ENCODE measurements at regions not wholly inside any gene's neighbourhood (a gene's known extent, or its start where the extent isn't known, plus 50 kb on each side); places are given as distances from the start of the nearest gene placed in this dataset.

GRCh38 chr15:98438326-98438725 is 210.0 kb upstream of the IGF1R start:
- Histone ChIP-seq H3K4me1 (no peaks in the 10 kb centered on the region), H3K27ac (no peak overlapping the region), H3K27me3 (no peaks in the 10 kb centered on the region), H3K9me3 (no peaks in the 10 kb centered on the region), H3K36me3 (no peaks in the 10 kb centered on the region), H3K4me3 (no peak overlapping the region)
- WGBS, 2 donors (ENCODE audit: low coverage in 1 of 2) = 87% methylated on average over 5 of the region's 5 CpGs; no CpG with 5 or more reads in 1 of the 2 donors
- no peak for DNase-seq
- in situ Hi-C loops (cut with MboI; ENCODE audit: low pct_ligation_motif_present in 1 of 4, low pct_unique_long_range_greater_than_20kb in 1 of 4, low sequenced_read_pairs in 3 of 4) = loop anchor here in 1 of 4 donors (25.0 kb wide), 1 partner anchor 624 kb away; no protein-coding TSS in a partner anchor
- intact Hi-C loops (cut with DNase I; ENCODE audit: low total_unique reads) = no loop called here
- TF ChIP-seq EP300 (IDR thresholded peaks at IDR 0.05; ENCODE audit: low read depth) (no peak), POLR2AphosphoS5 (IDR thresholded peaks at IDR 0.05) (no peak), POLR2A (IDR thresholded peaks at IDR 0.05) (no peak), CTCF (IDR thresholded peaks at IDR 0.05) (no peak)

DNA sequence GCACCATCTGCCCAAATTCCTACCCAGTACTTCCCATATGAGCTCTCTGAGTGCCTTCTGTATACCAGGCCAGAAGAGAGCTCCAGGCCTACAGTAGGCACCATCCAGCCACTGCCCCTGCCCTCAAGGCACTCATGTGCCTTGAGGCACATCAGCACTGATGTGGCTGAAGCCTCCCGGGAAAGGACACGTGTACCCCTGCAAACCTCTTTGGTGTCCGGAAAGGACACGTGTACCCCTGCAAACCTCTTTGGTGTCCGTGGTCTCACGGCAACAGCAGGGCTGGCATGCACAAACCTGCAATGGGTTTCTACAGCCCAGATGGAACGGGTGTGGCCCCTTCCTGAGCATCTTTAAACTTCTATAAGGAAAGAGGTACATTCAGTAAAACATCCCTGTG is 209.4 kb upstream of the IGF1R start:
- Histone ChIP-seq H3K9me3 (no peaks in the 10 kb centered on the region), H3K27ac (no peak overlapping the region), H3K4me3 (no peak overlapping the region), H3K4me1 (no peaks in the 10 kb centered on the region), H3K36me3 (no peaks in the 10 kb centered on the region), H3K27me3 (no peaks in the 10 kb centered on the region)
- intact Hi-C loops (cut with DNase I; ENCODE audit: low total_unique reads) (no loop called here), in situ Hi-C loops (cut with MboI; ENCODE audit: low pct_ligation_motif_present in 1 of 4, low pct_unique_long_range_greater_than_20kb in 1 of 4, low sequenced_read_pairs in 3 of 4) (loop anchor here in 1 of 4 donors (25.0 kb wide), 1 partner anchor 623 kb away; no protein-coding TSS in a partner anchor)
- no peak for TF ChIP-seq EP300 (IDR thresholded peaks at IDR 0.05; ENCODE audit: low read depth)
- TF ChIP-seq POLR2AphosphoS5 (IDR thresholded peaks at IDR 0.05) = no peak
- TF ChIP-seq CTCF (IDR thresholded peaks at IDR 0.05) = no peak
- TF ChIP-seq POLR2A (IDR thresholded peaks at IDR 0.05) = no peak
- DNase-seq = no peak
- 89% methylated on average over 7 of the region's 7 CpGs; no CpG with 5 or more reads in 1 of the 2 donors for WGBS, 2 donors (ENCODE audit: low coverage in 1 of 2)

DNA sequence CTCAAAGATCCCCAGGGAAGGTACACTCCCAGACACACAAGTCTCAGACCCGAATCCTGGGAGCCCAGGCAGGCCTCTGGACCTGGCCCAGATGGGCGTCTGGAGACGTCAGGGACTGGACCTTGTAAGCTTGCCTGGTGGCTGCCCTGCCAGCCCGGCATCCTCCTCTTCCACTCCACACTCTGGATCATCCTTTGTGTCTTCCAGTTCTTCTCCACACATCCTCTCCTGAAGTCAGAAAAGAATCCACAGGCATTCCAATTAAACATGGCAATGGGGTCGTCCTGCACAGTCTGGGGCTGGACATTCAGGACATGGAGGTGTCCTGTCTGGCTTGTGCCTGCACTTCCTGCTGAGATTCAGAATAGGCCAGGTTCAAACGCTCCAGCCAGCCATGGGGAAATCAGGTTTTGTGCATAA is 208.8 kb upstream of the IGF1R start:
- intact Hi-C loops (cut with DNase I; ENCODE audit: low total_unique reads) = no loop called here
- Histone ChIP-seq H3K36me3 (no peaks in the 10 kb centered on the region), H3K27ac (no peak overlapping the region), H3K27me3 (no peaks in the 10 kb centered on the region), H3K4me3 (no peak overlapping the region), H3K4me1 (no peaks in the 10 kb centered on the region), H3K9me3 (no peaks in the 10 kb centered on the region)
- in situ Hi-C loops (cut with MboI; ENCODE audit: low pct_ligation_motif_present in 1 of 4, low pct_unique_long_range_greater_than_20kb in 1 of 4, low sequenced_read_pairs in 3 of 4) = loop anchor here in 1 of 4 donors (25.0 kb wide), 1 partner anchor 623 kb away; no protein-coding TSS in a partner anchor
- no peak for DNase-seq
- TF ChIP-seq POLR2A (IDR thresholded peaks at IDR 0.05) (no peak), POLR2AphosphoS5 (IDR thresholded peaks at IDR 0.05) (no peak), EP300 (IDR thresholded peaks at IDR 0.05; ENCODE audit: low read depth) (no peak), CTCF (IDR thresholded peaks at IDR 0.05) (no peak)
- 60% methylated on average over 6 of the region's 6 CpGs; no CpG with 5 or more reads in 1 of the 2 donors for whole genome bisulfite sequencing, 2 donors (ENCODE audit: low coverage in 1 of 2)

DNA sequence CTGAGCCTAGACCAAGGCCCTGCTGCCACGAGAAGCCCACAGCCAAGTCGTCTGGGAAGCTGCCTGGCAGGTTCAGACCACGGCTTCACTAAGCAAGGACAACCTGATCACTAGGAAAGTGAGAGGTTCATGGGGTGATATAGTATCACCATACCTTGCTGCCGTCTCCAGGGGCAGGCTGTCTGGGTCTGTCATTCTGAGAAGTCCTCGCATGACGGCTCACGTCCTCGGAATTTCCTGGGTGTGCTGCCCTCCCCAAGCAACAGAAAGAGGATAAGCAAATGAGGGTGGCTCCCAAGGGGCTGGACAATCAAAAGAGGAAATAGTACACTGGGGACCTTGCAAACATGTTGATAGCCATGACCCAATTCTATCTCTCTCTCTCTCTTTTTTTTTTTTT is 207.4 kb upstream of the IGF1R start:
- Histone ChIP-seq H3K27me3 (no peaks in the 10 kb centered on the region), H3K4me1 (no peaks in the 10 kb centered on the region), H3K27ac (no peak overlapping the region), H3K4me3 (no peak overlapping the region), H3K9me3 (no peaks in the 10 kb centered on the region), H3K36me3 (no peaks in the 10 kb centered on the region)
- WGBS, 2 donors (ENCODE audit: low coverage in 1 of 2) = 58 to 95% methylated on average over 4 to 8 of the region's 8 CpGs
- no peak for DNase-seq
- no peak for TF ChIP-seq POLR2A (IDR thresholded peaks at IDR 0.05)
- no peak for TF ChIP-seq CTCF (IDR thresholded peaks at IDR 0.05)
- TF ChIP-seq POLR2AphosphoS5 (IDR thresholded peaks at IDR 0.05) = no peak
- no peak for TF ChIP-seq EP300 (IDR thresholded peaks at IDR 0.05; ENCODE audit: low read depth)
- intact Hi-C loops (cut with DNase I; ENCODE audit: low total_unique reads) = loop anchor here (10.0 kb wide), 1 partner anchor 634 kb away; no protein-coding TSS in a partner anchor
- in situ Hi-C loops (cut with MboI; ENCODE audit: low pct_ligation_motif_present in 1 of 4, low pct_unique_long_range_greater_than_20kb in 1 of 4, low sequenced_read_pairs in 3 of 4) = loop anchor here in 1 of 4 donors (25.0 kb wide), 1 partner anchor 621 kb away; no protein-coding TSS in a partner anchor
